NCI-H345 treated with DMSO at 0.1 percent for 48 hours (cell line): ENCODE measurements at regions not wholly inside any gene's neighbourhood (a gene's known extent, or its start where the extent isn't known, plus 50 kb on each side); places are given as distances from the start of the nearest gene placed in this dataset.
A peak's percentile ranks its signal among the peaks of the same experiment; 100 is the strongest.

Experiments
- DNase-seq: peaks from one replicate; lab custom pipeline; 2025; ENCODE audit not compliant: unreplicated experiment; lab: John Stamatoyannopoulos, UW

DNA sequence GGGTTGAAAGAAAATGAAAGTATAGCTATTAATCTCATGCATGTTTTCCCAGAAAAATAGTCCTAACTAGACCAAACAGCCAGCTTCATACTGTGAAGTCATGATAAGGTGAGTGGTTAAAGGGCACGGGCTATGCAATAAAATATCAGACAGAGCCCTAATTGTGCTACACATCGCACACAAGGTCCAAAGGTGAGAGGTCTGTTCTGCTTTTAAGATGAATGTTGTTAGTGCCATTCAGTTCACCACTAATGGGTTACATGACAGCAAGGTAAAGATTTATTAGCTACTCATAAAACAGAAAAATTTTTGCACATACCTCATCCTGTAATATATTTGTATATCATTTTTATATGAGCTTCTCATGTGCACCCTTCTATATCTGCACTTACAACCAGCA lies 105.0 kb upstream of the STK17B start:
- DNase-seq = no peak

- DNase-seq = no peak
Observed at GRCh38 chr2:196277002-196277401, 105.6 kb upstream of the STK17B start.

DNA sequence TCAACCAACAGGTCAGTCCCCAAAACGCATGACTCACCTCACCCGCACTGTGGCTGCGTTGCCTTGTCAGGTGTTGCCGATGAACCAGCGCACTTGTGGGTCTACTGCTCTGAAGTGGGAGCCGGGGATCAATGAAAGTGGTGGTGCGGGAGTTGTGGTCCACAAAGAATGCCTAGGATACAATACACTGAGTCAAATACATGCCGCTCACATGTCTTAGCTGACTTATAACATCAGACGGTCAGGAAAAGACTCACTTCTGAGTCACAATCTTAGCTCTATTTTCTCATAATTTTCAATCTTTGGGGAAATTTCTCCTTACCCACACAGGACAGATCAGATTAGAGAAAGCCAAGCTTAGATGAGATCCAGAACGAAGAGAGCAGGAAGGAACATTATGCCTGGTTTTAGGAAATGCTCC lies 107.1 kb upstream of the STK17B start:
- no peak for DNase-seq

GRCh38 chr2:196279541-196279940 lies 108.2 kb upstream of the STK17B start:
- no peak for DNase-seq

- no peak for DNase-seq
Observed at GRCh38 chr2:196284144-196284844, 112.9 kb upstream of the STK17B start.

DNA sequence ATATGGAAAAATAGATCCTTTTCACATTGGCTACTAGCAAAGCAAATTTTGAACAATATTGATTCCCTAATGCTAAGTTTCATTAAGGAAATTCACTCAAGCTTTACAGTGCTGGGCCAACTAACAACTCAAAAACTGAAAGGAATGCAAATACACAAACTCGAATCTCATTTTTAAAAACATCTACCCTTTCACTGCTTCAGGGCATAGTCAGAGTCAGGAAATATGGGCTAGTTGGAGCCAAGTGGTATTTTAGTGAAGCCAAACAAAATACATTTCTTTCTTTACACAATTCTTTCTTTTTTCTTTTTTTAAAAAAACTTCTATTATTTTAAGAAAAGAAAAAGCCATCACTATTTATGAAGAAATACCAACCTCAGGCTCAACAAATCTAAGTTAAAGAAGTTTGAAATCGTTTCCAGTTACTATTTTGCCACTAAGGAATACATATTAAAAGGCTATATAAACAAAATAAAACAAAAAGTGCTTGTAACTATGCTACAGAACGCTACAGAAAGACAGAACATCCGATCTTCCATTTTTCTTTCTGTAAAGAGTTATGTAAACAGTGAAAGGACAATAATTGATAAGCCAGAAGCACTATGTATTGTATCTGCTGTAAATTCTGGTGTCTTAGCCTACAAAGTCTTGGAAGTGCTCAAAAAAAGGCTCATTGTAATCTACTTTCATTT lies 113.6 kb upstream of the STK17B start:
- no peak for DNase-seq

DNA sequence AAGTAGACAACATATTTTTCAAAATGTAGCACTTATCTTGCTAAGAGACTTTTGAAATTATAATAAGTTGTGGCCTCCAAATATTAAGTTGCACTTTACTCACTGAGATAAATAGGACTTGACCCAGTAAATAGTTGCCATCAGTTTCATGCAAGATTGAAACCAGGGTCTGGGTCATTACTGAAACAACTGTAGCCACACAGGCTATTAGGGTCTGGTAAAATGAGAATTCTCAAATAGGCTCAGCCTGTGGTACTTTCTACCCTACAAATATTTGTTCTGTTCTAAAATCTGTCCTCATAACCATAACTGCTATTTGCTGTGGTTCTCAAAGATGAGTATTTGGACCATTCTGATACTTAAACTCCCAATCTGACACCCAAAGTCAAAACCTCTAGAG lies 115.4 kb upstream of the STK17B start:
- DNase-seq = no peak

GRCh38 chr2:196287523-196287922 lies 116.1 kb upstream of the STK17B start:
- DNase-seq = no peak

DNA sequence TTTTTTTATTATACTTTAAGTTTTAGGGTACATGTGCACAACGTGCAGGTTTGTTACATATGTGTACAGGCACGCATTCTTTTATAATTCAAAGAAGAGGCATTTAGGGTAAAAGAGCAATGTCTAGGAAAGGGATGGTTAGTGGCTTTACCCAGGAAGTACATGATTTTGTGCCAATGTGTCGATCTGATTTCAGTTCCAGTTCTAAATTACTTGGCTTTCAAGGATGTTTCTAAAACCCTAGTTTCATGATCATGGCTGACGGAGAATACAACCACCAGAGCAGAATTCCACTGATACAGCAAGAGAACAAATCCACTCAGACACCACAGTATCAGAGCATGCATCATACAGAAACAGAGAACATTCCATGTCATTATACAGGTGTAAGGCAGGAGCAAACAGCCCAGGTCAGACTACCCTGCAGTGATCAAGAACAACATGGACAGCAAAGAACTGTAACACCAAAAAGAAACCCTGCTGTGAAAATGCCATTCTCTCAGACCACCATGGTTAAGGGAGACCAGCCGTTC lies 116.7 kb upstream of the STK17B start:
- DNase-seq = no peak

DNA sequence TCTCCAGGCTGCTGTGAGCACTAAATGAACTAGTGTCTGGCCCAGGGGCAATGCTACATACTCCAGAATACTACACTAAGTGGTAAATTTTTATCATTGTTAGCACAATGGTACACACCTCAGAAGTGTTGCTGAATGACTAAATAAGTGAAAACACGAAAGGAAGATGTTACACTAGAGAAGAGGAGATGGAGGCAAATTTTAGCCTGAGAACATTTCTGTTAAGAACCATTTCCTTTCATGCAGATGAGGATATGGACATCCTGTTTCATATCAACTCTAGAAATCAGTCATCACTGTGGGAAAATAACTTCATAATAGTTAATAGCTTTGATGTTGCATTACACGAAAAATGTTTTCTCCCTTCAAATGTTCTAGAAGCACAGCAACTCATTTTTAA lies 117.6 kb upstream of the STK17B start:
- no peak for DNase-seq

GRCh38 chr2:196290136-196290535 lies 118.8 kb upstream of the STK17B start:
- no peak for DNase-seq

- no peak for DNase-seq
Observed at GRCh38 chr2:196290569-196290968, 119.2 kb upstream of the STK17B start.

- DNase-seq = no peak
Observed at GRCh38 chr2:196291426-196291825, 120.0 kb upstream of the STK17B start.

- no peak for DNase-seq
Observed at GRCh38 chr2:196291873-196292800, 120.8 kb upstream of the STK17B start.

DNA sequence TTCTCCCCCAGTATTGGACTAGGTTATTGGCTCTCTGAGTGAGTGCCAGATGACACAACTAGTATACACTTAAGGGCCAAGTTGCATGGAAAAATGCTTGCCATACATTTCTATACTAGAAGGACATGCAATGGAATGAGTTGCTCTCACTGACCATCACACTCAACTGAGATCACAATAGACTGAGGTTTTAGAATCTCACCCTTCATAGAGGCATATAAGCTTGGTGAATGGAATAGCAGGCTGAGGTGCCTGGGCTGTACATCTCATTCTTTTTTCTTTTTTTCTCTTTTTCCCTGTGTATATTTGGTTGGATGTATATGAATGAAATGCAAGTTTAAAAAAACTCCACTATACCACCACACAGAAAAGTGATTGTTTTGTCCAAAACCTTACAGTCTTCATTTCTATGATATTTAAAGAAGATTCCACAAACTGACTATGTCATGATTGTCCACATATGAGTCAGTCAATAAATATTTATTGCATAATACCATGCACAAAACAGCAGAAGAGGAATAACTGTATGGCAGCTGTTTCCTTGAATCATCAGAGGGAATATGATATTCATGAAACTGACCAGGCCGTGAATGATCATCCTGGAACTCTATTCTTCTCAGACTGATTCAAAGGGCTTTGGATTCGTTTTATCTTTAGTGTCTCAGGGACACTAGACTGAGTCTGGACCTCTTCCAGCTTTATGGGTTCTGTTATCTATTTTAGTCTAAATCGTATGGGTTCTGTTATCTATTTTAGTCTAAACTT lies 122.6 kb upstream of the STK17B start:
- DNase-seq = no peak

DNA sequence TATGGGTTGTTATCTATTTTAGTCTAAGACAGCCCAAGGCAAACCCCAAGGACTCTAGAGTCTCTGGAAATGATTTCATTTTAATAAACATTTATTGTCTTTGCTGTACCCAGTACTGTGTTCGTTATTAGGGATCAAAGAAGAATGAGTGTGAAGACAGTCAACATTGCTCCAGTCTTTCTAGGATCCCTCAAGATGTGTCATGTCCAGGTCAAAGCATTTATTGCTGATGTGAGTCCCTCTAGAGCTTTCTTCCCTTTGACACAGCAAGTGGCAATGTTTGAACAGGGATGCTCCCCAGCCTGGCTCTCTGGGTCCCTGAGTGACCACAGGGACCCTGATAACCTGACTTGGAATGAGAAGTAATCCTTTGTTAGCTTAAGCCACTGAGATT lies 123.1 kb upstream of the STK17B start:
- DNase-seq = no peak

- DNase-seq = no peak
Observed at GRCh38 chr2:196295005-196295404, 123.6 kb upstream of the STK17B start.

DNA sequence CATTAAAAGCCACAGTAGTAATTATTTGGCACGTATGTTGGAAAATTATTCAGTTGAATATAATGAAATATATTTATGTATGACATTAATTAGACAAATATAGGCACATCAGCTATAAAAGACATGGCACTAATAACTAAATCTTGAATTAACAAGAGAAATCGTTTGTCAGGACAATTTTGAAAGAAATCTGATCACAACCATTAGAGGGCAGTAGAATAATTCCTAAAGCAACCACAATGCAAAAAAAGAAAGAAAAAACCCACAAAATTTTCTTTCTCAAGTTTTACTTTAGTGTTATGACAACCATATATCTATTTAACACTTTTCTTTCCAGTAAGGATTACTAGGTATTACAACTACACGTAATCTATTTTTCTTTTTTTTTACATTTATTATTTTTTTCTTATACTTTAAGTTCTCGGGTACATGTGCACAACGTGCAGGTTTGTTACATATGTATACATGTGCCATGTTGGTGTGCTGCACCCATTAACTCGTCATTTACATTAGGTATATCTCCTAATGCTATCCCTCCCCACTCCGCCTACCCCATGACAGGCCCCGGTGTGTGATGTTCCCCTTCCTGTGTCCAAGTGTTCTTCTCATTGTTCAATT lies 126.8 kb upstream of the STK17B start:
- peak; percentile 4 for DNase-seq

DNA sequence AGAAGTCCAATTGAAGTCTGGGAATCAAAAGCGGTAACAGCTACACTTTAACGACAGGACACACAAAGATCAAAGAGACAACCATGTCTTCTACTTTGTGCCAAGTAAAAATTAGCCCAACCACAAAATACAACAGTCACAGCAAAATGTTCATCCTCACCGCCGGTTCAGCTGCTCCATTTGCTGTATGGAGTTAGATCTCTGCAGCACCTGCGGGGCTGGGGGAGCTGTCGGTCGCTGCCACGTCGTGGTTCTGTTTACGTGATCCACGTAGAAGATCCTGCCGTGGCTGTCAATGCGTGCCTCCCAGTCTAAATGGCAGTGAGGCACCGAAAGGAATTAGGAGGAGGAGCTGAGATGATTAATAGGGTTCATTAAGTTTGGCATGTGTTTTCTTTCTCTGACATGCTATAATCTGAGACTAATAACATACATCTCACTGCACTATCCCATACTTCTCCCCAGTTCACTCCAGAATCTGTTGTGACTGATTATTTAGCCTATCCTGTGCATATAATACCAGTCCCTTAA lies 136.5 kb upstream of the STK17B start:
- DNase-seq = no peak

DNA sequence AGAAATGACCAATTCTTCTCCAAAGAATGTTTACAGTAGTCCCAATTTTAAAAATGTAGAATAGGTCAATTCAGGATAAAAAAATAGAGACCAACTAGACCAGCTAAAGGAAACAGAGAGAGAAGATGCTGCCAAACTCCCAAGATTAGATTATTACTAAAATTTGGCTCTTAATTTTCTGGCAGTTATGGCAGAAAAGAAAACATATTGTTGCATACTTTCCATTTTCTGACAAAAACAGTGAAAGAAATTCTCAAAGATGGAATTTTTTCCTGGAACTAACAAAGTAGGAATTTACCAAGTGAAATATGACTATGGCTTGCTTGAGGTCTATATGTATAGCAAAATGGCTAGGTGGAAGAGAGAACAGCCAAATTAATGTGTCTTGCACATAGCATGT lies 138.3 kb upstream of the STK17B start:
- DNase-seq = no peak
